HG02852 (cell line): ENCODE measurements at regions not wholly inside any gene's neighbourhood (a gene's known extent, or its start where the extent isn't known, plus 50 kb on each side); places are given as distances from the start of the nearest gene placed in this dataset.
A peak's percentile ranks its signal among the peaks of the same experiment; 100 is the strongest.
"Not testable (repeated sequence)": the region's sequence is repeated elsewhere in the genome, so short reads cannot be mapped to it uniquely, and the experiment has no call there.

ENCODE experiments used
- ATAC-seq: cut with Tn5 transposase; IDR thresholded peaks from one replicate; pipeline ENCODE4 v1.9.1; 2021; ENCODE audit warnings: mild to moderate bottlenecking, moderate library complexity; ENCODE audit not compliant: unreplicated experiment

DNA sequence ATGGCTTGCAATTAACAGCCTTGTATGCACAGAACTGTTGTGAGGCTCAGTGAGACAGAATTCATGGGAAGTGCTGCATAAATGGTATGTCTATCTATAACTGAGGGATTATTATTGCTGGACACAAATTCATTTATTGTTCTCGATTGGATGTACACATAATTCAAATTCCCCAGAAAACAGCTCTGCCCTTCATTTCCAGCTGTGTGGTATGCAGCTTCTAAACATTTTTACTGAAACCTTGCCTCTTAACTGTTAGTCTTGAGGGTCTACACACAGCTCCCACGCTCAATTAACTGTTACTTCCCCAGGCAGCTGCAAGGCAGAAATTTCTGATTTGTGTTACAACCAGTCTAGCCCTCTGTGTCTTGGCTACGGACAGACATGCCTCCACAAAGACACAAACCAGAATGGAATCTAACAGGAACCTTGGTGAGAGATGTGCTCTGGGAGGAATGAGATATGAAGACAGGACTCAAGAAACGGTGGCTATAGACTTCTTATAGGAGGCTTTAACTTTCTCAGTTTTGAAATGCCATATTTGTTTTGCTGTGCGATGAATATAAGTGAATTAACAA lies 139.7 kb upstream of the TBL1XR1 start:
- no peak for ATAC-seq

GRCh38 chr3:177337541-177338331 lies 140.5 kb upstream of the TBL1XR1 start:
- peak; percentile 75 for ATAC-seq

- ATAC-seq = peak; percentile 46
Observed at GRCh38 chr3:177338697-177339219, 141.5 kb upstream of the TBL1XR1 start.

DNA sequence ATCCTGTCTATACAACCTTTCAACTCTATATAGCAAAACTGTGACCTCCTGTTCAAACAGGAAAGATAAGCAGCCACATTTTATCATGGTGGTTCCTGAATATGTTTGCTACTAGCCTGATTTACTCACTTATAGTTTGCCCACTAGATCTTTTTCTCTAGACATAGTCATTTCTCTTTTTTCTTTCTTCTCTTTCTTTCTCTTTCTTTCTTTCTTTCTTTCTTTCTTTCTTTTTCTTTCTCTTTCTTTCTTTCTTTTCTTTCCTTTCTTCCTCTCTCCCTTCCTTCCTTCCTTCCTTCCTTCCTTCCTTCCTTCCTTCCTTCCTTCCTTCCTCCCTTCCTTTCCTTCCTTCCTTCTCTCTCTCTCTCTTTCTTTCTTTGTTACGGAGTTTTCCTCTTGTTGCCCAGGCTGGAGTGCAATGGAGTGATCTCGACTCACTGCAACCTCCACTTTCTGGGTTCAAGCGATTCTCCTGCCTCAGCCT lies 142.0 kb upstream of the TBL1XR1 start:
- ATAC-seq = peak; percentile 14

GRCh38 chr3:177340243-177340830 lies 143.1 kb upstream of the TBL1XR1 start:
- no peak for ATAC-seq

GRCh38 chr3:177341736-177342419 lies 144.6 kb upstream of the TBL1XR1 start:
- no peak for ATAC-seq

- ATAC-seq = no peak
Observed at GRCh38 chr3:177343122-177343625, 145.9 kb upstream of the TBL1XR1 start.

GRCh38 chr3:177345049-177345972 lies 148.0 kb upstream of the TBL1XR1 start:
- peak; percentile 85 for ATAC-seq

GRCh38 chr3:177345973-177346503 lies 148.8 kb upstream of the TBL1XR1 start:
- ATAC-seq = no peak

GRCh38 chr3:177346878-177347277 lies 149.6 kb upstream of the TBL1XR1 start:
- no peak for ATAC-seq

GRCh38 chr3:177347611-177348010 lies 150.3 kb upstream of the TBL1XR1 start:
- no peak for ATAC-seq

DNA sequence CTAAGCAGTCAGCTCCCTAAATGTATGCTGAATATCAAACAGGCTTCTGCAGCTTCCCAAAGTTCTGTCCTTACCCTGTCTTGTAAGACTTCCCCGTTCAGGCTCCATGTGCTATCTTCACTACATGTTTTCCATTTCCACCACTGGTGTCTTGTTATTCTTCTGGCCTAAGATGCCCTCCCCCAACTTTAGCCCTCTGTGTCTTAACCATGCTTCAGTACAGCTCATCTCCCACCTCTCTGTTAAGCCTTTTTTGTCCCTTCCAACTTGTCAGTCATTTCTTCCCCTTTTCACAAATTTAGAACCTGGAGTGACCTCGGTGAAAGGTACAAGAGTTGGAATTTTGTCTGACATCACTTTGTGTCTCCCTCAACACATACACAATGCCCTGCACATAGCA lies 151.7 kb upstream of the TBL1XR1 start:
- ATAC-seq = no peak

DNA sequence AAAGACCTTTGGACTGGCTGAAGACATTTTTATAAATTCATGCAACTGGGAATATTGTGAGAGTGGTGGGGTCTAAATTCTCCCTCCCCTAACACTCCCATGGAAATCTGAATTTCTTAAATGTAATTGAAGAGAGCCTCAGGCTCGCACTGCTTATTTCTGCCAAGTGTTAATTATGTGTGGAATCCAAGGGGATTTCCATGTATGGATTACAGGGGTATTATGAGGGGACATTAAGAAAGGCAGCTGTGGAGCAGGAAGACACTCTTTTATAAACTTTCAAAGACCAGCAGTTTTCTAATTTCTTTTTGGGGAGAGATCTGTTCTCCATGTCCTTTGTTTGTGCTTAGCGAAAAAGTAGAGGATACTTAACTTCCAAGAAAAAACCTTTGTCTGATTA lies 152.1 kb upstream of the TBL1XR1 start:
- ATAC-seq = no peak

- no peak for ATAC-seq
Observed at GRCh38 chr3:177350121-177350520, 152.8 kb upstream of the TBL1XR1 start.

GRCh38 chr3:177351206-177351605 lies 153.9 kb upstream of the TBL1XR1 start:
- ATAC-seq = no peak

- ATAC-seq = peak; percentile 98
Observed at GRCh38 chr3:177351757-177352158, 154.5 kb upstream of the TBL1XR1 start.

GRCh38 chr3:177352424-177352823 lies 155.1 kb upstream of the TBL1XR1 start:
- ATAC-seq = no peak

GRCh38 chr3:177353140-177353539 lies 155.9 kb upstream of the TBL1XR1 start:
- ATAC-seq = no peak

DNA sequence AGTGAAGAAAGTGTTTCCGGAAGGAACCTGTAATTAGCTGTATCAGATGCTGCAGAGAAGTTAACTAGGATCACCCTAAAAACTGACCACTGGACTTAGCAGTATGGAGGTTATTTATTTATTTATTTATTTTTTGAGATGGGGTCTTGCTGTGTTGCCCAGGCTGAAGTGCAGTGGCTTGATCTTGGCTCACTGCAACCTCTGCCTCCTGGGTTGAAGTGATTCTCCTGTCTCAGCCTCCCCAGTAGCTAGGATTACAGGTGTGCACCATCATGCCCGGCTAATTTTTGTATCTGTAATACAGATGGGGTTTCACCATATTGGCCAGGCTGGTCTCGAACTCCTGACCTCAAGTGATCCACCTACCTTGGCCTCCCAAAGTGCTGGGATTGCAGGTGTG lies 156.6 kb upstream of the TBL1XR1 start:
- ATAC-seq = not testable (repeated sequence)

DNA sequence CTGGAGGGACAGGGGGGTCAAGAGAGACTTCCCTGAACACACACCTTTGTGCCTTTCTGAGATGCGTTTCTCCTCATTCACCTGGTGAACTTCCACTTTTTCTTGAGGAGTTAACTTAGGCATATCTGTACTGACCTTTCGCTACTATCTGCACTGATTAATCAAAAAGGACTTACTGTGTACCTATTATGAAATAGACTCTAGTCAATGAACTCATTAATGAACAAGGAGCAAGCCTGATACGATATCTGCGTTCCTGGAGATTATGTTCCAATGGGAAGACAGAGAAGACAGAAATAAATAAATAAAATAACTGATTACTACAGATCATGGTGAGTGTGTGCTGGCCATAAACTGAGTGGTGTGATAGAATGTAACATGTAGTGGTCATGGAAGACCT lies 157.2 kb upstream of the TBL1XR1 start:
- ATAC-seq = no peak
